HUES64 (cell line): ENCODE measurements at regions not wholly inside any gene's neighbourhood (a gene's known extent, or its start where the extent isn't known, plus 50 kb on each side); places are given as distances from the start of the nearest gene placed in this dataset.

ENCODE experiments used
- H3K27ac ChIP-seq: 2 replicates; pipeline ENCODE4 v1.7.0; 2013; ENCODE audit warnings: low read depth, low read length, inconsistent platforms
- H3K27me3 ChIP-seq: 2 replicates; pipeline ENCODE4 v1.6.1; 2013; ENCODE audit warnings: mild to moderate bottlenecking, low read length; ENCODE audit not compliant: insufficient read depth
- H3K36me3 ChIP-seq: 2 replicates; pipeline ENCODE4 v1.6.1; 2013; ENCODE audit warnings: mild to moderate bottlenecking, low read length; ENCODE audit not compliant: insufficient read depth
- H3K4me1 ChIP-seq: 2 replicates; pipeline ENCODE4 v1.6.1; 2013; ENCODE audit warnings: mild to moderate bottlenecking, low read length, moderate library complexity; ENCODE audit not compliant: insufficient read depth
- H3K4me3 ChIP-seq: 2 replicates; pipeline ENCODE4 v1.5.1; 2013; ENCODE audit warnings: mild to moderate bottlenecking, low read length, moderate library complexity
- H3K9ac ChIP-seq: 2 replicates; pipeline ENCODE4 v1.6.1; 2013; ENCODE audit warnings: mild to moderate bottlenecking, low read depth, low read length
- H3K9me3 ChIP-seq: 2 replicates; pipeline ENCODE4 v1.6.1; 2013; ENCODE audit warnings: low read depth, low read length; ENCODE audit not compliant: insufficient read depth
- WGBS: fragments of 150-250, 120-280 bp; methylation state at CpG from one replicate; pipeline ENCODE4 v1.1.7; 2013; ENCODE audit warnings: missing lambda C conversion rate; 5-methylcytosine and 5-hydroxymethylcytosine counted together

- 96% methylated on average over 3 of the region's 3 CpGs for WGBS
- Histone ChIP-seq H3K36me3 (no peaks in the 10 kb centered on the region), H3K4me3 (no peak overlapping the region), H3K27ac (no peak overlapping the region), H3K9me3 (no peaks in the 10 kb centered on the region), H3K4me1 (no peaks in the 10 kb centered on the region), H3K9ac (no peak overlapping the region), H3K27me3 (no peaks in the 10 kb centered on the region)
Measured at GRCh38 chr5:153900703-153901395, 137.9 kb downstream of the FAM114A2 start.

- Histone ChIP-seq H3K9ac (no peak overlapping the region), H3K27me3 (no peaks in the 10 kb centered on the region), H3K27ac (no peak overlapping the region), H3K9me3 (no peaks in the 10 kb centered on the region), H3K4me1 (no peaks in the 10 kb centered on the region), H3K36me3 (no peaks in the 10 kb centered on the region), H3K4me3 (no peak overlapping the region)
- 100% methylated on average over 3 of the region's 4 CpGs for WGBS
Measured at GRCh38 chr5:153899746-153900145, 139.0 kb downstream of the FAM114A2 start.

- Histone ChIP-seq H3K4me1 (no peaks in the 10 kb centered on the region), H3K9ac (no peak overlapping the region), H3K27ac (no peak overlapping the region), H3K4me3 (no peak overlapping the region), H3K27me3 (no peaks in the 10 kb centered on the region), H3K36me3 (no peaks in the 10 kb centered on the region), H3K9me3 (no peaks in the 10 kb centered on the region)
Measured at GRCh38 chr5:153896701-153897100, 142.0 kb downstream of the FAM114A2 start.

GRCh38 chr5:153896117-153896516 lies 142.6 kb downstream of the FAM114A2 start:
- Histone ChIP-seq H3K4me3 (no peak overlapping the region), H3K4me1 (no peaks in the 10 kb centered on the region), H3K9ac (no peak overlapping the region), H3K27ac (no peak overlapping the region), H3K27me3 (no peaks in the 10 kb centered on the region), H3K36me3 (no peaks in the 10 kb centered on the region), H3K9me3 (no peaks in the 10 kb centered on the region)
- 85% methylated on average over 2 of the region's 2 CpGs for WGBS

GRCh38 chr5:153895266-153895665 lies 143.4 kb downstream of the FAM114A2 start:
- Histone ChIP-seq H3K27ac (no peak overlapping the region), H3K4me3 (no peak overlapping the region)
- 92% methylated on average over 3 of the region's 3 CpGs for whole genome bisulfite sequencing

GRCh38 chr5:153893817-153894216 lies 144.9 kb downstream of the FAM114A2 start:
- no peak overlapping the region for H3K27ac ChIP-seq
- WGBS = 65% methylated on average over 4 of the region's 5 CpGs

More at GRCh38 chr5:153895266-153895665, 143.4 kb downstream of the FAM114A2 start:
- H3K4me1 ChIP-seq = no peaks in the 10 kb centered on the region
- no peak overlapping the region for H3K9ac ChIP-seq
- no peaks in the 10 kb centered on the region for H3K9me3 ChIP-seq
- H3K27me3 ChIP-seq = no peaks in the 10 kb centered on the region
- H3K36me3 ChIP-seq = no peaks in the 10 kb centered on the region

GRCh38 chr5:153891394-153891793 lies 147.3 kb downstream of the FAM114A2 start:
- H3K9ac ChIP-seq = no peak overlapping the region
- no peaks in the 10 kb centered on the region for H3K4me1 ChIP-seq
- H3K4me3 ChIP-seq = no peak overlapping the region
- H3K36me3 ChIP-seq = no peaks in the 10 kb centered on the region
- H3K27me3 ChIP-seq = no peaks in the 10 kb centered on the region
- no peak overlapping the region for H3K27ac ChIP-seq
- H3K9me3 ChIP-seq = no peaks in the 10 kb centered on the region

More at GRCh38 chr5:153893817-153894216, 144.9 kb downstream of the FAM114A2 start:
- no peaks in the 10 kb centered on the region for H3K27me3 ChIP-seq
- H3K9ac ChIP-seq = no peak overlapping the region
- no peaks in the 10 kb centered on the region for H3K9me3 ChIP-seq
- no peaks in the 10 kb centered on the region for H3K4me1 ChIP-seq
- no peak overlapping the region for H3K4me3 ChIP-seq
- no peaks in the 10 kb centered on the region for H3K36me3 ChIP-seq

GRCh38 chr5:153888781-153889180 lies 149.9 kb downstream of the FAM114A2 start:
- Histone ChIP-seq H3K9ac (no peak overlapping the region), H3K27me3 (no peaks in the 10 kb centered on the region), H3K9me3 (no peaks in the 10 kb centered on the region), H3K4me1 (peaks cover 9% of the 10 kb centered on the region; the same call in 1 of the 2 replicates), H3K4me3 (no peak overlapping the region), H3K27ac (no peak overlapping the region), H3K36me3 (no peaks in the 10 kb centered on the region)
- 77% methylated on average over 5 of the region's 5 CpGs for WGBS

- H3K9me3 ChIP-seq = no peaks in the 10 kb centered on the region
- H3K4me1 ChIP-seq = peaks cover 11% of the 10 kb centered on the region; the same call in 1 of the 2 replicates
- H3K27me3 ChIP-seq = no peaks in the 10 kb centered on the region
- H3K9ac ChIP-seq = no peak overlapping the region
- WGBS = 79% methylated on average over 3 of the region's 3 CpGs
- no peak overlapping the region for H3K4me3 ChIP-seq
- no peak overlapping the region for H3K27ac ChIP-seq
- H3K36me3 ChIP-seq = no peaks in the 10 kb centered on the region
Measured at GRCh38 chr5:153885141-153885540, 153.6 kb downstream of the FAM114A2 start.

GRCh38 chr5:153884612-153884957 lies 154.1 kb downstream of the FAM114A2 start:
- H3K27me3 ChIP-seq = no peaks in the 10 kb centered on the region
- H3K27ac ChIP-seq = no peak overlapping the region
- no peak overlapping the region for H3K4me3 ChIP-seq
- H3K4me1 ChIP-seq = peaks cover 11% of the 10 kb centered on the region; the same call in 1 of the 2 replicates
- H3K36me3 ChIP-seq = no peaks in the 10 kb centered on the region
- no peak overlapping the region for H3K9ac ChIP-seq
- 96% methylated on average over 4 of the region's 4 CpGs for WGBS
- no peaks in the 10 kb centered on the region for H3K9me3 ChIP-seq

GRCh38 chr5:153883854-153884611 lies 154.7 kb downstream of the FAM114A2 start:
- no peak overlapping the region for H3K27ac ChIP-seq
- H3K27me3 ChIP-seq = no peaks in the 10 kb centered on the region
- no peaks in the 10 kb centered on the region for H3K36me3 ChIP-seq
- no peak overlapping the region for H3K9ac ChIP-seq
- 78% methylated on average over 6 of the region's 6 CpGs for WGBS
- no peaks in the 10 kb centered on the region for H3K9me3 ChIP-seq
- H3K4me1 ChIP-seq = peaks cover 11% of the 10 kb centered on the region; the same call in 1 of the 2 replicates
- H3K4me3 ChIP-seq = no peak overlapping the region
